Kidney (tissue), 13 donors: ENCODE measurements at regions not wholly inside any gene's neighbourhood (a gene's known extent, or its start where the extent isn't known, plus 50 kb on each side); places are given as distances from the start of the nearest gene placed in this dataset.

Experiments used
- DNase-seq, 5 donors: peaks; one replicate each; pipeline ENCODE4 v3.0.0-alpha.2; 2013 to 2020
- FAIRE-seq: peaks from 2 replicates; lab custom pipeline; 2012; peaks lifted over from hg19 to GRCh38; lab: Jason Lieb, UNC
- H3K27ac ChIP-seq, 2 donors: one replicate each; pipeline ENCODE4 v1.7.0; 2013; ENCODE audit warnings: low read depth in 2 of 2, low read length in 2 of 2, inconsistent platforms in 1 of 2
- H3K27me3 ChIP-seq: one replicate; pipeline ENCODE4 v1.7.1; 2013; ENCODE audit warnings: low read length, inconsistent platforms; ENCODE audit not compliant: control insufficient read depth, insufficient read depth
- H3K36me3 ChIP-seq, 3 donors: one replicate each; pipeline versions ENCODE4 v1.7.0 to v1.7.1; 2013; ENCODE audit warnings: low read length in 3 of 3, control low read depth in 1 of 3, inconsistent platforms in 1 of 3; ENCODE audit not compliant: insufficient read depth in 3 of 3, control insufficient read depth in 2 of 3
- H3K4me1 ChIP-seq, 3 donors: one replicate each; pipeline versions ENCODE4 v1.7.0 to v1.7.1; 2013; ENCODE audit warnings: low read length in 3 of 3, inconsistent platforms in 1 of 3, low read depth in 1 of 3; ENCODE audit not compliant: control insufficient read depth in 2 of 3, insufficient read depth in 2 of 3
- H3K4me3 ChIP-seq, 3 donors: one replicate each; pipeline versions ENCODE4 v1.7.0 to v1.8.1; 2013; ENCODE audit warnings: low read length in 3 of 3, control low read depth in 1 of 3, inconsistent platforms in 1 of 3
- H3K9ac ChIP-seq, 3 donors: one replicate each; pipeline versions ENCODE4 v1.7.0 to v1.7.1; 2013; ENCODE audit warnings: low read length in 3 of 3, control low read depth in 1 of 3, inconsistent platforms in 1 of 3
- H3K9me3 ChIP-seq, 3 donors: one replicate each; pipeline versions ENCODE4 v1.7.0 to v1.7.1; 2013; ENCODE audit warnings: low read length in 3 of 3, control low read depth in 1 of 3, inconsistent platforms in 1 of 3; ENCODE audit not compliant: control insufficient read depth in 2 of 3, insufficient read depth in 1 of 3
- intact Hi-C: fragments of 100-400 bp; cut with DNase I; formaldehyde crosslinking; loops from one replicate; pipeline ENCODE4 v1.11.1; 2022
- TF ChIP-seq, protein P1 (sequence below): IDR thresholded peaks from 3 replicates; pipeline ENCODE4 v1.5.1; 2012; ENCODE audit warnings: mild to moderate bottlenecking, moderate library complexity, borderline replicate concordance; ENCODE audit not compliant: insufficient read depth; ENCODE audit errors: extremely low read depth
- donor health status: control.
- donor health status: control.
- donor health status: control.
- donor health status: control.
- donor health status: control.
- donor health status: DM: yes; HTN: yes; CAD: no.
- donor health status: Normal renal cell carcinoma (clear cell type).

- TF ChIP-seq, protein P1, sequence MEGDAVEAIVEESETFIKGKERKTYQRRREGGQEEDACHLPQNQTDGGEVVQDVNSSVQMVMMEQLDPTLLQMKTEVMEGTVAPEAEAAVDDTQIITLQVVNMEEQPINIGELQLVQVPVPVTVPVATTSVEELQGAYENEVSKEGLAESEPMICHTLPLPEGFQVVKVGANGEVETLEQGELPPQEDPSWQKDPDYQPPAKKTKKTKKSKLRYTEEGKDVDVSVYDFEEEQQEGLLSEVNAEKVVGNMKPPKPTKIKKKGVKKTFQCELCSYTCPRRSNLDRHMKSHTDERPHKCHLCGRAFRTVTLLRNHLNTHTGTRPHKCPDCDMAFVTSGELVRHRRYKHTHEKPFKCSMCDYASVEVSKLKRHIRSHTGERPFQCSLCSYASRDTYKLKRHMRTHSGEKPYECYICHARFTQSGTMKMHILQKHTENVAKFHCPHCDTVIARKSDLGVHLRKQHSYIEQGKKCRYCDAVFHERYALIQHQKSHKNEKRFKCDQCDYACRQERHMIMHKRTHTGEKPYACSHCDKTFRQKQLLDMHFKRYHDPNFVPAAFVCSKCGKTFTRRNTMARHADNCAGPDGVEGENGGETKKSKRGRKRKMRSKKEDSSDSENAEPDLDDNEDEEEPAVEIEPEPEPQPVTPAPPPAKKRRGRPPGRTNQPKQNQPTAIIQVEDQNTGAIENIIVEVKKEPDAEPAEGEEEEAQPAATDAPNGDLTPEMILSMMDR = no peak
- Histone ChIP-seq H3K9me3 (no peaks in the 10 kb centered on the region), H3K4me3 (no peak overlapping the region), H3K9ac (no peak overlapping the region), H3K36me3 (no peaks in the 10 kb centered on the region), H3K27me3 (no peaks in the 10 kb centered on the region), H3K27ac (no peak overlapping the region), H3K4me1 (no peaks in the 10 kb centered on the region)
- DNase-seq (peak in 1 of 5 donors; percentile 64), FAIRE-seq (no peak)
- intact Hi-C loops = no loop called here
These were observed 180.0 kb upstream of the LNX1 start for GRCh38 chr4:53771326-53771725.

- Histone ChIP-seq H3K4me1 (peaks cover 0 to 8% (median 5%) of the 10 kb centered on the region in 3 donors), H3K27ac (no peak overlapping the region), H3K36me3 (no peaks in the 10 kb centered on the region), H3K4me3 (no peak overlapping the region), H3K9ac (no peak overlapping the region), H3K9me3 (no peaks in the 10 kb centered on the region), H3K27me3 (no peaks in the 10 kb centered on the region)
- TF ChIP-seq, protein P1 = no peak
- intact Hi-C loops = no loop called here
- no peak for DNase-seq
- no peak for FAIRE-seq
These were observed 176.2 kb upstream of the LNX1 start for GRCh38 chr4:53767482-53767881.

DNA sequence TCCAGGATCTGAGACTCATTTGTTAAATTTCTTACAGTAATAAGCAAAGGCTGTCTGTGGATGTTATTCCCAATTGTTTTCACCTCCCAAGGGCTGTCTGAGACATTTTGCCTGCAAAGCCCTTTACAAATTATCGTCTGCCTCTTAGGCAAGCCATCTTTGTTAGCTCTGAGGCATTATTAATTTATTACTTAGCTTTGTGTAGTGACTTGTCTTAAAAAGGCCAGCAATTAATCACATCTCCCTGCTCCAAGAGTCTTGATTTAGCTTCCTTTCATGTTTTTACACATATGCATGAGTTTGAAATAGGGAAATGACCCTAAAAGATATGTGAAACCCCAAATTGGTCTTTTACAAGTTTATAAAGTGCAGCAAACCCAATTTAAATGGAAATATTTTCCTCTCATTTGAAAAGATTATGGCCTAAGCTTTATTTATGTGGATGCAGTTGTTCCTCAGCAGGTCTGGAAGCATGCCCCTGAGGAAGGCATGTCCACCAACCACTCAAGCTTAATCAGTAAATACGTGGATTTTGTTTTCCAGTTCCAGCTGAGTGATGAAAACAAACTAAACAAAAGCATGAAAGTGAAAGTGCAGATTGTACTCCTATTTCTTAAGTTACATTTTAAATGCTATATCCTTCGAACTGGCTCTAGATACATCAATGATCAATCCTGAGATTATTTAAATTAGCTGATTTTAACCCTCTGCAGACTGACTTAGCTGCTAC is 173.6 kb upstream of the LNX1 start:
- no peak overlapping the region for H3K27ac ChIP-seq
- DNase-seq (peak in 2 of 5 donors; percentile 55 to 79), FAIRE-seq (no peak)
- peaks cover 0 to 8% (median 5%) of the 10 kb centered on the region in 3 donors for H3K4me1 ChIP-seq
- H3K27me3 ChIP-seq = no peaks in the 10 kb centered on the region
- TF ChIP-seq, protein P1 = no peak
- no peaks in the 10 kb centered on the region for H3K36me3 ChIP-seq
- no peak overlapping the region for H3K9ac ChIP-seq
- no peaks in the 10 kb centered on the region for H3K9me3 ChIP-seq
- intact Hi-C loops = no loop called here
- H3K4me3 ChIP-seq = no peak overlapping the region
